ENCODE measurements at regions not wholly inside any gene's neighbourhood (a gene's known extent, or its start where the extent isn't known, plus 50 kb on each side); places are given as distances from the start of the nearest gene placed in this dataset.
A peak's percentile ranks its signal among the peaks of the same experiment; 100 is the strongest.

- Histone ChIP-seq H4K20me1 (ENCODE audit: insufficient read depth, low read length) (no peaks in the 10 kb centered on the region), H3K36me3 (ENCODE audit: insufficient read depth, low read length) (no peaks in the 10 kb centered on the region), H3K4me1 (ENCODE audit: insufficient read depth, low read length) (peaks cover 39% of the 10 kb centered on the region), H3K27ac (ENCODE audit: low read depth, low read length) (no peak overlapping the region), H3K27me3 (ENCODE audit: insufficient read depth, low read length) (no peaks in the 10 kb centered on the region), H3K4me3 (ENCODE audit: insufficient read depth, low read length) (no peak overlapping the region), H3K9me3 (ENCODE audit: low read depth, low read length) (no peaks in the 10 kb centered on the region), H3K79me2 (ENCODE audit: insufficient read depth, low read length) (no peaks in the 10 kb centered on the region), H3K4me2 (ENCODE audit: insufficient read depth, low read length) (no peak overlapping the region), H2AFZ (ENCODE audit: low read length) (no peak overlapping the region)
- no peak for TF ChIP-seq CTCF (IDR thresholded peaks at IDR 0.05; ENCODE audit: extremely low read depth, low read depth, low read length)
- peak; percentile 60 for DNase-seq (ENCODE audit: insufficient read length, low spot score, missing footprints)
Measured at GRCh38 chr5:93164690-93165089, 416.3 kb downstream of the NR2F1-AS1 start.

DNA sequence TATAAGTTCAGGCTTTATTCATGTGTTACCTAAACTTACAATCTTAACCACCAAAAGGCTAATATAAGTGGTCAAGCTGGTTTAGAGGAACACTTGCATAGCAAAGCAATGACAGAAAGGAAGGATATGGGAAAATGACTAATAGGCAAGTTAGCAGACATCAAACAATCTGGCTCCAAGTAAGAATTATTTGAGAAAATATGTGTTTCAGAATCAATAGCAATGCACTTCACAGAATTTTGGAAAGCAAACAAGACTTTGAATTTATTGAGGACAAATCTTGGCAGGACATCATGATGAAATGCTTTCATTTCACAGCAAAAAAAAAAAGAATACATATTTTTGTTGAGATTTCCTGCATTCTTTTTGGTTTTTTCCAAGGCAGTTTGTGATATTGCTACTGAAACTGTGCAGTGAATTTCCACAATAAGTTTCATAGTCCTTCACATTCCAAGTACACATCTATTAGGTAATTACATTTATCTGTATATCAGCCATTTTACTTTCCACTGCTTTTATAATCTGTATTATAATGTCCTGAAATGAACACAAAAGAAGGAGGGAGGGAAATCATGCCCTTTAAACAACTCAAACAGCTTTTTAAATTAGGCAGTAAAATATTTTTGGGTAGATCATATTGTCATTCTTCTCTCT, 417.9 kb downstream of the NR2F1-AS1 start:
- Histone ChIP-seq H3K27ac (ENCODE audit: low read depth, low read length) (peak overlapping the region; percentile 88), H3K79me2 (ENCODE audit: insufficient read depth, low read length) (no peaks in the 10 kb centered on the region), H2AFZ (ENCODE audit: low read length) (no peak overlapping the region), H3K4me2 (ENCODE audit: insufficient read depth, low read length) (peak overlapping the region; percentile 75), H3K9me3 (ENCODE audit: low read depth, low read length) (no peaks in the 10 kb centered on the region), H3K4me3 (ENCODE audit: insufficient read depth, low read length) (no peak overlapping the region), H4K20me1 (ENCODE audit: insufficient read depth, low read length) (no peaks in the 10 kb centered on the region), H3K36me3 (ENCODE audit: insufficient read depth, low read length) (no peaks in the 10 kb centered on the region), H3K27me3 (ENCODE audit: insufficient read depth, low read length) (no peaks in the 10 kb centered on the region), H3K4me1 (ENCODE audit: insufficient read depth, low read length) (peaks cover 46% of the 10 kb centered on the region)
- TF ChIP-seq CTCF (IDR thresholded peaks at IDR 0.05; ENCODE audit: extremely low read depth, low read depth, low read length), result no peak
- DNase-seq (ENCODE audit: insufficient read length, low spot score, missing footprints), result no peak

DNA sequence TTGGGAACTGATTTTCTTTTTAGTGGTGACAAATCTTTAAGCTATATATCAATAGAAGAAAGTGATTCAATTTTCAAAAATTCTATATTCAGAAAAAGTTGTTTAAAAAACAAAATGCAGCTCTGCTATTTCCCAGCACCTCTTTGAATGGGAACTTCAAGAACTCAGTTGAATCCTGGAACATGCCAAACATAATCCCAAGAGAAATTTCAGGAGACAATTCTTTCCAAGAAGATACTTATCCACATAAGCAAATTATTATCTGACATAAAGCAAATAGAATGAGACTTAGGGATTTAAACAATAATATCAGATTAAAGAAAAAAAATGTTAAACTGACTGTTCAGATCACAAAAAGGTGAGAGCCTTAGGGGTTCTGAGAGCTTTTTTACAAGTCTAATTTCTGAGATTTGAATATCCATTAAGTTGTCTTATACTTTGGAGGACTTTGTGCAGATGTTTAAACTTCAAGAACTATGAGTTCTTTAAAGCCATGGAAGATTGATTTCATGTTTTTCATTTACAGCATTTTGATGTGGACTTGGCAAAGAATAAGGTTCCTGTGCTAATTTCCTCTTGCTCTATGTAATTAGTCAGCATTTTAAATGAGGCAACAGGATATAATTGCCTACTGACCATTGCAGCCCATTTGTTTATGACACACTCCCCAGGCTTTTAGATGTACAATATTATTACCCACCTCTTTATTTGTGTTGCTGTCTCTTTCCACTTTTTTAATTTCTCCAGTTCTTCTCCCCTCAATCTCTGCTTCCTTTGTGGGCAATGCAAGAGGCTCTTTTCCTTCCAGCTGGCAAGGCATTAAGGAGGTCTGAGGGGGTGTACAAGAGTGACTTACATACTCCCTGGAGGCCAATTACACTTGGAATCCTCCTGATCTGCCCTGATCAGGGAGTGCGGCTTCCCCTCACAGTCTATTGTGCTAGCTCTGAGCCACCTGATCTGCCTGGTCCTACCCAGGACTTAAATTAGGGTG, 419.1 kb downstream of the NR2F1-AS1 start:
- H3K27ac ChIP-seq (ENCODE audit: low read depth, low read length), result peak overlapping the region; percentile 88
- H3K36me3 ChIP-seq (ENCODE audit: insufficient read depth, low read length), result no peaks in the 10 kb centered on the region
- H4K20me1 ChIP-seq (ENCODE audit: insufficient read depth, low read length), result no peaks in the 10 kb centered on the region
- H3K4me2 ChIP-seq (ENCODE audit: insufficient read depth, low read length), result peak overlapping the region; percentile 75
- no peaks in the 10 kb centered on the region for H3K9me3 ChIP-seq (ENCODE audit: low read depth, low read length)
- H3K4me1 ChIP-seq (ENCODE audit: insufficient read depth, low read length), result peaks cover 46% of the 10 kb centered on the region
- DNase-seq (ENCODE audit: insufficient read length, low spot score, missing footprints), result no peak
- peak overlapping the region; percentile 16 for H2AFZ ChIP-seq (ENCODE audit: low read length)
- TF ChIP-seq CTCF (IDR thresholded peaks at IDR 0.05; ENCODE audit: extremely low read depth, low read depth, low read length), result no peak
- no peaks in the 10 kb centered on the region for H3K27me3 ChIP-seq (ENCODE audit: insufficient read depth, low read length)
- no peaks in the 10 kb centered on the region for H3K79me2 ChIP-seq (ENCODE audit: insufficient read depth, low read length)
- peak overlapping the region; percentile 5 for H3K4me3 ChIP-seq (ENCODE audit: insufficient read depth, low read length)

- Histone ChIP-seq H4K20me1 (ENCODE audit: insufficient read depth, low read length) (no peaks in the 10 kb centered on the region), H3K79me2 (ENCODE audit: insufficient read depth, low read length) (no peaks in the 10 kb centered on the region), H3K36me3 (ENCODE audit: insufficient read depth, low read length) (no peaks in the 10 kb centered on the region), H3K27me3 (ENCODE audit: insufficient read depth, low read length) (no peaks in the 10 kb centered on the region), H3K27ac (ENCODE audit: low read depth, low read length) (peak overlapping the region; percentile 6), H3K4me3 (ENCODE audit: insufficient read depth, low read length) (no peak overlapping the region), H2AFZ (ENCODE audit: low read length) (peak overlapping the region; percentile 41), H3K4me2 (ENCODE audit: insufficient read depth, low read length) (no peak overlapping the region), H3K9me3 (ENCODE audit: low read depth, low read length) (no peaks in the 10 kb centered on the region), H3K4me1 (ENCODE audit: insufficient read depth, low read length) (peaks cover 37% of the 10 kb centered on the region)
- no peak for TF ChIP-seq CTCF (IDR thresholded peaks at IDR 0.05; ENCODE audit: extremely low read depth, low read depth, low read length)
- no peak for DNase-seq (ENCODE audit: insufficient read length, low spot score, missing footprints)
Measured at GRCh38 chr5:93158841-93159240, 422.2 kb downstream of the NR2F1-AS1 start.
